Caco-2 (cell line): ENCODE measurements at regions not wholly inside any gene's neighbourhood (a gene's known extent, or its start where the extent isn't known, plus 50 kb on each side); places are given as distances from the start of the nearest gene placed in this dataset.

ENCODE experiments used
- BruUV-seq: library from RNA; stranded (reverse); fragments of 400-500 nt; replicated peaks from 2 replicates; lab custom pipeline; 2021; lab: Mats Ljungman, UMichigan
- CTCF ChIA-PET: fragments of 300-600 bp; sonication (Branson Sonifier 250); formaldehyde crosslinking; loops from one replicate; lab custom pipeline; 2022; ENCODE audit warnings: antibody characterized with exemption; lab: Charles Lee
- POLR2A ChIA-PET: fragments of 300-600 bp; sonication (Branson Sonifier 250); formaldehyde crosslinking; loops from one replicate; lab custom pipeline; 2022; ENCODE audit warnings: antibody characterized with exemption; lab: Charles Lee
- DNase-seq, 2 experiments: peaks; one replicate each; pipeline versions ENCODE4 v3.0.0 to v3.0.0-alpha.2; 2020 to 2022
- H3K27me3 ChIP-seq: replicated peaks from 2 replicates; pipeline ENCODE4 v1.6.0; 2011; ENCODE audit warnings: low read length; ENCODE audit not compliant: control insufficient read depth, insufficient read depth
- H3K36me3 ChIP-seq: 2 replicates; pipeline ENCODE4 v1.5.1; 2011; ENCODE audit warnings: low read length; ENCODE audit not compliant: control insufficient read depth, insufficient read depth
- H3K4me1 ChIP-seq: fragments of 250-450 bp; sonication (Bioruptor Pico); 2 replicates; pipeline ENCODE4 v1.5.1; 2020; ENCODE audit warnings: mild to moderate bottlenecking
- H3K4me3 ChIP-seq: 2 replicates; pipeline ENCODE4 v1.5.1; 2011; ENCODE audit warnings: low read depth, mild to moderate bottlenecking, control low read depth, low read length
- H3K9me3 ChIP-seq: fragments of 250-450 bp; sonication (Bioruptor Pico); 2 replicates; pipeline ENCODE4 v1.5.1; 2020; ENCODE audit warnings: mild to moderate bottlenecking, moderate library complexity
- H3K27ac Mint-ChIP-seq: one replicate; pipeline ENCODE4 v1.8.0; 2022; ENCODE audit warnings: mixed read lengths; ENCODE audit not compliant: unreplicated experiment
- H3K27me3 Mint-ChIP-seq: one replicate; pipeline ENCODE4 v1.8.0; 2022; ENCODE audit warnings: mixed read lengths; ENCODE audit not compliant: insufficient read depth, unreplicated experiment
- H3K36me3 Mint-ChIP-seq: one replicate; pipeline ENCODE4 v1.8.0; 2022; ENCODE audit warnings: mild to moderate bottlenecking, mixed read lengths; ENCODE audit not compliant: insufficient read depth, unreplicated experiment
- H3K4me1 Mint-ChIP-seq: one replicate; pipeline ENCODE4 v1.8.0; 2022; ENCODE audit warnings: low read depth, mixed read lengths; ENCODE audit not compliant: unreplicated experiment
- H3K4me3 Mint-ChIP-seq: one replicate; pipeline ENCODE4 v1.8.0; 2022; ENCODE audit warnings: mild to moderate bottlenecking, moderate library complexity, mixed read lengths; ENCODE audit not compliant: unreplicated experiment
- H3K9me3 Mint-ChIP-seq: one replicate; pipeline ENCODE4 v1.8.0; 2022; ENCODE audit warnings: mixed read lengths; ENCODE audit not compliant: unreplicated experiment
- intact Hi-C: fragments of 100-400 bp; cut with micrococcal nuclease; formaldehyde crosslinking; loops from one replicate; pipeline ENCODE4 v1.10.0; 2022; ENCODE audit not compliant: unreplicated experiment
- TF ChIP-seq, protein P1 (sequence below), 2 experiments: fragments of 200-600 bp in 1 of 2; IDR thresholded peaks; 1 replicate in 1 of 2; 2 replicates in 1 of 2; pipeline versions ENCODE4 v1.5.1 to v1.8.0; 2011 to 2022; ENCODE audit warnings: antibody characterized with exemption in 1 of 2, control low read depth in 1 of 2, inconsistent platforms in 1 of 2, low read depth in 1 of 2, low read length in 1 of 2, mild to moderate bottlenecking in 1 of 2, moderate library complexity in 1 of 2; ENCODE audit not compliant: insufficient read depth in 1 of 2, severe bottlenecking in 1 of 2, unreplicated experiment in 1 of 2

- Histone ChIP-seq H3K36me3 (no peaks in the 10 kb centered on the region), H3K27me3 (no peaks in the 10 kb centered on the region), H3K9me3 (no peaks in the 10 kb centered on the region), H3K4me1 (no peaks in the 10 kb centered on the region), H3K4me3 (no peak overlapping the region)
- H3K9me3 Mint-ChIP-seq, result no peaks in the 10 kb centered on the region
- peak in 1 of 2 experiments; percentile 12 for DNase-seq
- no peak overlapping the region for H3K27ac Mint-ChIP-seq
- POLR2A ChIA-PET, result no interaction called here
- CTCF ChIA-PET, result no interaction called here
- H3K36me3 Mint-ChIP-seq, result no peaks in the 10 kb centered on the region
- TF ChIP-seq, protein P1, sequence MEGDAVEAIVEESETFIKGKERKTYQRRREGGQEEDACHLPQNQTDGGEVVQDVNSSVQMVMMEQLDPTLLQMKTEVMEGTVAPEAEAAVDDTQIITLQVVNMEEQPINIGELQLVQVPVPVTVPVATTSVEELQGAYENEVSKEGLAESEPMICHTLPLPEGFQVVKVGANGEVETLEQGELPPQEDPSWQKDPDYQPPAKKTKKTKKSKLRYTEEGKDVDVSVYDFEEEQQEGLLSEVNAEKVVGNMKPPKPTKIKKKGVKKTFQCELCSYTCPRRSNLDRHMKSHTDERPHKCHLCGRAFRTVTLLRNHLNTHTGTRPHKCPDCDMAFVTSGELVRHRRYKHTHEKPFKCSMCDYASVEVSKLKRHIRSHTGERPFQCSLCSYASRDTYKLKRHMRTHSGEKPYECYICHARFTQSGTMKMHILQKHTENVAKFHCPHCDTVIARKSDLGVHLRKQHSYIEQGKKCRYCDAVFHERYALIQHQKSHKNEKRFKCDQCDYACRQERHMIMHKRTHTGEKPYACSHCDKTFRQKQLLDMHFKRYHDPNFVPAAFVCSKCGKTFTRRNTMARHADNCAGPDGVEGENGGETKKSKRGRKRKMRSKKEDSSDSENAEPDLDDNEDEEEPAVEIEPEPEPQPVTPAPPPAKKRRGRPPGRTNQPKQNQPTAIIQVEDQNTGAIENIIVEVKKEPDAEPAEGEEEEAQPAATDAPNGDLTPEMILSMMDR (IDR thresholded peaks at IDR 0.05; ENCODE audit: insufficient read depth in 1 of 2, low read depth in 1 of 2, low read length in 1 of 2, severe bottlenecking in 1 of 2, unreplicated experiment in 1 of 2), result no peak
- H3K4me1 Mint-ChIP-seq, result no peaks in the 10 kb centered on the region
- H3K27me3 Mint-ChIP-seq, result no peaks in the 10 kb centered on the region
- intact Hi-C loops, result no loop called here
- peak overlapping the region; percentile 10 for H3K4me3 Mint-ChIP-seq
- no TSS peak for BruUV-seq
These were observed 301.1 kb downstream of the FAM170A start for GRCh38 chr5:119930490-119930889.

- TF ChIP-seq, protein P1 (IDR thresholded peaks at IDR 0.05; ENCODE audit: insufficient read depth in 1 of 2, low read depth in 1 of 2, low read length in 1 of 2, severe bottlenecking in 1 of 2, unreplicated experiment in 1 of 2), result no peak
- Mint-ChIP-seq H3K27me3 (no peaks in the 10 kb centered on the region), H3K4me1 (no peaks in the 10 kb centered on the region), H3K4me3 (no peak overlapping the region), H3K36me3 (no peaks in the 10 kb centered on the region), H3K9me3 (peaks cover 14% of the 10 kb centered on the region), H3K27ac (no peak overlapping the region)
- no peaks in the 10 kb centered on the region for H3K36me3 ChIP-seq
- no peaks in the 10 kb centered on the region for H3K9me3 ChIP-seq
- ChIA-PET CTCF (no interaction called here), POLR2A (no interaction called here)
- H3K27me3 ChIP-seq, result no peaks in the 10 kb centered on the region
- intact Hi-C loops, result no loop called here
- no TSS peak for BruUV-seq
- H3K4me1 ChIP-seq, result no peaks in the 10 kb centered on the region
- no peak for DNase-seq
- no peak overlapping the region for H3K4me3 ChIP-seq
These were observed 313.8 kb downstream of the FAM170A start for GRCh38 chr5:119943148-119943547.

GRCh38 chr5:119945691-119946090, 316.3 kb downstream of the FAM170A start:
- Histone ChIP-seq H3K9me3 (no peaks in the 10 kb centered on the region), H3K36me3 (no peaks in the 10 kb centered on the region), H3K4me1 (no peaks in the 10 kb centered on the region), H3K27me3 (no peaks in the 10 kb centered on the region), H3K4me3 (no peak overlapping the region)
- ChIA-PET CTCF (no interaction called here), POLR2A (no interaction called here)
- no peaks in the 10 kb centered on the region for H3K27me3 Mint-ChIP-seq
- H3K27ac Mint-ChIP-seq, result no peak overlapping the region
- no peak for DNase-seq
- peaks cover 8% of the 10 kb centered on the region for H3K9me3 Mint-ChIP-seq
- no TSS peak for BruUV-seq
- H3K4me1 Mint-ChIP-seq, result no peaks in the 10 kb centered on the region
- TF ChIP-seq, protein P1 (IDR thresholded peaks at IDR 0.05; ENCODE audit: insufficient read depth in 1 of 2, low read depth in 1 of 2, low read length in 1 of 2, severe bottlenecking in 1 of 2, unreplicated experiment in 1 of 2), result no peak
- intact Hi-C loops, result no loop called here
- no peak overlapping the region for H3K4me3 Mint-ChIP-seq
- H3K36me3 Mint-ChIP-seq, result no peaks in the 10 kb centered on the region
